SK-N-SH (cell line): ENCODE measurements at regions not wholly inside any gene's neighbourhood (a gene's known extent, or its start where the extent isn't known, plus 50 kb on each side); places are given as distances from the start of the nearest gene placed in this dataset.

Experiments
- CTCF ChIA-PET: fragments of 300-600, 350-600 bp; formaldehyde crosslinking; extraction: SDS; loops from one replicate; lab custom pipeline; 2021; lab: Yijun Ruan, JAX
- POLR2A ChIA-PET: fragments of 350-600 bp; sonication (Branson Sonifier 250); formaldehyde crosslinking; extraction: SDS; loops from one replicate; lab custom pipeline; 2020; ENCODE audit warnings: antibody characterized with exemption, inconsistent platforms; lab: Yijun Ruan, JAX
- DNase-seq: peaks from one replicate; pipeline ENCODE4 v3.0.0; 2012
- H2AFZ ChIP-seq: fragments of 200-600 bp; sonication (generic); 2 replicates; pipeline ENCODE4 v1.8.1; 2016; ENCODE audit warnings: antibody characterized with exemption, mild to moderate bottlenecking, low read depth
- H3F3A ChIP-seq: fragments of 200-600 bp; sonication (generic); replicated peaks from 2 replicates; pipeline ENCODE3; 2016; ENCODE audit warnings: antibody characterized with exemption, mild to moderate bottlenecking; ENCODE audit not compliant: insufficient read depth
- H3K27ac ChIP-seq, 2 experiments: fragments of 200-500 bp in 1 of 2; fragments of 200-600 bp in 1 of 2; sonication (Bioruptor generic) in 1 of 2; sonication (generic), shearing (Covaris generic) in 1 of 2; 2 replicates each; pipeline versions ENCODE4 v1.5.1 to v1.6.1; 2014 to 2016; ENCODE audit warnings: low read depth in 2 of 2, inconsistent platforms in 1 of 2, low read length in 1 of 2, mild to moderate bottlenecking in 1 of 2, mixed read lengths in 1 of 2
- H3K27me3 ChIP-seq: fragments of 200-600 bp; sonication (generic), shearing (Covaris generic); 2 replicates; pipeline ENCODE4 v1.6.1; 2016; ENCODE audit warnings: mixed run types; ENCODE audit not compliant: insufficient read depth
- H3K36me3 ChIP-seq, 2 experiments: fragments of 200-500 bp in 1 of 2; fragments of 200-600 bp in 1 of 2; sonication (Bioruptor generic) in 1 of 2; sonication (generic) in 1 of 2; replicated peaks in 1 of 2; 2 replicates each; pipeline versions ENCODE3 to v1.5.1; 2014 to 2016; ENCODE audit warnings: low read length in 1 of 2, mild to moderate bottlenecking in 1 of 2; ENCODE audit not compliant: insufficient read depth in 2 of 2, control insufficient read depth in 1 of 2
- H3K4me1 ChIP-seq, 2 experiments: fragments of 200-500 bp in 1 of 2; fragments of 200-600 bp in 1 of 2; sonication (Bioruptor generic) in 1 of 2; sonication (generic), shearing (Covaris generic) in 1 of 2; 2 replicates each; pipeline versions ENCODE4 v1.5.1 to v1.6.1; 2014 to 2016; ENCODE audit warnings: low read depth in 1 of 2, low read length in 1 of 2, mixed run types in 1 of 2; ENCODE audit not compliant: insufficient read depth in 2 of 2, control insufficient read depth in 1 of 2
- H3K4me2 ChIP-seq: fragments of 200-600 bp; sonication (generic), shearing (Covaris generic); 2 replicates; pipeline ENCODE4 v1.6.1; 2017; ENCODE audit warnings: mixed run types
- H3K4me3 ChIP-seq, 2 experiments: fragments of 200-500 bp in 1 of 2; fragments of 200-600 bp in 1 of 2; sonication (Bioruptor generic) in 1 of 2; sonication (generic), shearing (Covaris generic) in 1 of 2; 2 replicates each; pipeline versions ENCODE4 v1.5.1 to v1.8.1; 2014 to 2016; ENCODE audit warnings: low read depth in 2 of 2, inconsistent platforms in 1 of 2, low read length in 1 of 2, mild to moderate bottlenecking in 1 of 2, mixed read lengths in 1 of 2, moderate library complexity in 1 of 2
- H3K79me2 ChIP-seq: fragments of 200-600 bp; sonication (generic); 2 replicates; pipeline ENCODE4 v1.8.1; 2017; ENCODE audit warnings: mild to moderate bottlenecking; ENCODE audit not compliant: insufficient read depth
- H3K9ac ChIP-seq: fragments of 200-600 bp; sonication (generic); 2 replicates; pipeline ENCODE4 v1.6.1; 2017; ENCODE audit warnings: mixed run types
- H3K9me2 ChIP-seq: fragments of 200-600 bp; sonication (generic); 2 replicates; pipeline ENCODE4 v1.6.1; 2017; ENCODE audit warnings: mixed run types
- H3K9me3 ChIP-seq: fragments of 200-600 bp; sonication (generic); 2 replicates; pipeline ENCODE4 v1.6.1; 2017; ENCODE audit warnings: mixed run types, mild to moderate bottlenecking, moderate library complexity
- H4K20me1 ChIP-seq: fragments of 200-600 bp; sonication (generic); 2 replicates; pipeline ENCODE4 v1.6.1; 2017; ENCODE audit warnings: mild to moderate bottlenecking, mixed run types; ENCODE audit not compliant: insufficient read depth
- CTCF ChIP-seq: fragments of 200-600 bp; sonication (generic); IDR thresholded peaks from 2 replicates; pipeline ENCODE4 v1.6.1; 2017; ENCODE audit warnings: antibody characterized with exemption, mild to moderate bottlenecking, moderate library complexity
- ELF1 ChIP-seq: IDR thresholded peaks from 2 replicates; pipeline ENCODE4 v1.4.0; 2012
- EP300 ChIP-seq, 2 experiments: IDR thresholded peaks; 2 replicates each; pipeline versions ENCODE4 v1.4.0 to v1.6.1; 2012; ENCODE audit warnings: borderline replicate concordance in 1 of 2, low read depth in 1 of 2, low read length in 1 of 2
- FOXJ3 ChIP-seq: sonication (generic); formaldehyde crosslinking; IDR thresholded peaks from 2 replicates; pipeline ENCODE4 v1.5.1; 2020; ENCODE audit warnings: mild to moderate bottlenecking, missing genetic modification reagents
- GABPA ChIP-seq: IDR thresholded peaks from 2 replicates; pipeline ENCODE4 v1.4.0; 2012; ENCODE audit warnings: low read depth, mild to moderate bottlenecking
- JUND ChIP-seq: IDR thresholded peaks from 2 replicates; pipeline ENCODE4 v1.4.0; 2012
- MAX ChIP-seq: IDR thresholded peaks from 2 replicates; pipeline ENCODE4 v1.4.0; 2012; ENCODE audit warnings: low read depth
- MEF2A ChIP-seq: IDR thresholded peaks from 2 replicates; pipeline ENCODE4 v1.4.0; 2012; ENCODE audit warnings: low read depth, borderline replicate concordance
- NRF1 ChIP-seq: IDR thresholded peaks from 2 replicates; pipeline ENCODE4 v1.6.1; 2012; ENCODE audit warnings: low read depth, mild to moderate bottlenecking, low read length
- POLR2AphosphoS5 ChIP-seq: IDR thresholded peaks from 2 replicates; pipeline ENCODE4 v1.6.1; 2012; ENCODE audit warnings: low read depth, low read length
- RAD21 ChIP-seq: IDR thresholded peaks from 2 replicates; pipeline ENCODE4 v1.6.1; 2012; ENCODE audit warnings: mild to moderate bottlenecking, low read length
- RCOR1 ChIP-seq: fragments of 150-350 bp; IDR thresholded peaks from 2 replicates; pipeline ENCODE4 v1.6.1; 2017; ENCODE audit warnings: antibody characterized with exemption, low read length
- RXRA ChIP-seq: IDR thresholded peaks from 2 replicates; pipeline ENCODE4 v1.4.0; 2012; ENCODE audit warnings: low read depth, mild to moderate bottlenecking, borderline replicate concordance
- TAF1 ChIP-seq: IDR thresholded peaks from 2 replicates; pipeline ENCODE4 v1.6.1; 2012; ENCODE audit warnings: low read depth, mild to moderate bottlenecking, low read length, moderate library complexity, borderline replicate concordance
- TEAD4 ChIP-seq: IDR thresholded peaks from 2 replicates; pipeline ENCODE4 v1.4.0; 2012; ENCODE audit warnings: mild to moderate bottlenecking, borderline replicate concordance; ENCODE audit not compliant: insufficient read depth
- YY1 ChIP-seq: IDR thresholded peaks from 2 replicates; pipeline ENCODE4 v1.4.0; 2012; ENCODE audit warnings: low read depth, mild to moderate bottlenecking
- WGBS: methylation state at CpG from one replicate; pipeline ENCODE4 v1.1.6; 2017; ENCODE audit warnings: low lambda C conversion rate; 5-methylcytosine and 5-hydroxymethylcytosine counted together

GRCh38 chr6:81988446-81988845, 236.0 kb upstream of the TENT5A start:
- H3K4me3 ChIP-seq = no peak overlapping the region
- POLR2A ChIA-PET = no interaction called here
- H3K9ac ChIP-seq = no peak overlapping the region
- no peaks in the 10 kb centered on the region; a peak in 1 of 4 replicates for H3K4me1 ChIP-seq
- no peak overlapping the region for H3K27ac ChIP-seq
- H2AFZ ChIP-seq = no peak overlapping the region
- H3K9me2 ChIP-seq = no peaks in the 10 kb centered on the region
- no peak overlapping the region for H3K4me2 ChIP-seq
- H3K9me3 ChIP-seq = no peaks in the 10 kb centered on the region
- TF ChIP-seq NRF1 (no peak), ELF1 (no peak), RCOR1 (no peak), RXRA (no peak), TAF1 (no peak), YY1 (no peak), GABPA (no peak), FOXJ3 (no peak), JUND (no peak), MAX (no peak), MEF2A (no peak), TEAD4 (no peak), CTCF (no peak), EP300 (IDR thresholded peaks at IDR 0.05; ENCODE audit: borderline replicate concordance in 1 of 2, low read depth in 1 of 2, low read length in 1 of 2) (no peak), RAD21 (no peak), POLR2AphosphoS5 (no peak)
- CTCF ChIA-PET = no interaction called here
- H3K36me3 ChIP-seq = no peaks in the 10 kb centered on the region
- peaks cover 6% of the 10 kb centered on the region for H3F3A ChIP-seq
- no peak for DNase-seq
- no peaks in the 10 kb centered on the region for H3K79me2 ChIP-seq
- no peaks in the 10 kb centered on the region for H3K27me3 ChIP-seq
- H4K20me1 ChIP-seq = no peaks in the 10 kb centered on the region
- 91% methylated on average over 1 of the region's 1 CpG for WGBS

- H3K79me2 ChIP-seq = no peaks in the 10 kb centered on the region
- no peak overlapping the region for H2AFZ ChIP-seq
- H3K4me2 ChIP-seq = no peak overlapping the region
- H3K9me2 ChIP-seq = no peaks in the 10 kb centered on the region
- H3K27me3 ChIP-seq = no peaks in the 10 kb centered on the region
- no peak overlapping the region for H3K4me3 ChIP-seq
- no peak overlapping the region for H3K9ac ChIP-seq
- CTCF ChIA-PET = no interaction called here
- DNase-seq = no peak
- H3K36me3 ChIP-seq = no peaks in the 10 kb centered on the region
- POLR2A ChIA-PET = no interaction called here
- H3F3A ChIP-seq = peaks cover 6% of the 10 kb centered on the region
- H4K20me1 ChIP-seq = no peaks in the 10 kb centered on the region
- no peak overlapping the region for H3K27ac ChIP-seq
- TF ChIP-seq NRF1 = no peak
- TF ChIP-seq, all 33 proteins: peak for 0
- 78% methylated on average over 3 of the region's 3 CpGs for WGBS
- Histone ChIP-seq H3K4me1 (no peaks in the 10 kb centered on the region; a peak in 1 of 4 replicates), H3K9me3 (no peaks in the 10 kb centered on the region)
Measured at GRCh38 chr6:81987293-81987692, 234.8 kb upstream of the TENT5A start.
